ENCODE measurements at regions not wholly inside any gene's neighbourhood (a gene's known extent, or its start where the extent isn't known, plus 50 kb on each side); places are given as distances from the start of the nearest gene placed in this dataset.
"Not testable (repeated sequence)": the region's sequence is repeated elsewhere in the genome, so short reads cannot be mapped to it uniquely, and the experiment has no call there.

DNA sequence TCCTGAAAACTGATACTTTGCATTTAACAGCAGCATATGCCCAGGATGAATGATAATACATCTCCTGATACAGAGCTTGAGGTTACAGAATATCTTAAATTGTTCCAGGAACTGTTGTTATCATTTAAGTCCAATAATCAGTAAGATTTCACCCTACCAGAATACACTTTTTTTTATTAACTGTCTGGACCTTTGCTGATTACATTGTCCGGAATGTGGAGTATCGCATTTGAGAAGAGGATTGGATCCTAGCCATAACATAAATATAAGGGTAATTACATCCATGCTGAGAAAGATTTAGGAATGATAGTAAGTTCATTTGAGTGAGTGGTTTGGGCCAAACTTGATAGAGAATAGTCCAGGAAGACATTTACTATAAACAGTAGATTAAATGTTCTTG is 112.2 kb upstream of the FBXO28 start:
- TF ChIP-seq, protein P1, sequence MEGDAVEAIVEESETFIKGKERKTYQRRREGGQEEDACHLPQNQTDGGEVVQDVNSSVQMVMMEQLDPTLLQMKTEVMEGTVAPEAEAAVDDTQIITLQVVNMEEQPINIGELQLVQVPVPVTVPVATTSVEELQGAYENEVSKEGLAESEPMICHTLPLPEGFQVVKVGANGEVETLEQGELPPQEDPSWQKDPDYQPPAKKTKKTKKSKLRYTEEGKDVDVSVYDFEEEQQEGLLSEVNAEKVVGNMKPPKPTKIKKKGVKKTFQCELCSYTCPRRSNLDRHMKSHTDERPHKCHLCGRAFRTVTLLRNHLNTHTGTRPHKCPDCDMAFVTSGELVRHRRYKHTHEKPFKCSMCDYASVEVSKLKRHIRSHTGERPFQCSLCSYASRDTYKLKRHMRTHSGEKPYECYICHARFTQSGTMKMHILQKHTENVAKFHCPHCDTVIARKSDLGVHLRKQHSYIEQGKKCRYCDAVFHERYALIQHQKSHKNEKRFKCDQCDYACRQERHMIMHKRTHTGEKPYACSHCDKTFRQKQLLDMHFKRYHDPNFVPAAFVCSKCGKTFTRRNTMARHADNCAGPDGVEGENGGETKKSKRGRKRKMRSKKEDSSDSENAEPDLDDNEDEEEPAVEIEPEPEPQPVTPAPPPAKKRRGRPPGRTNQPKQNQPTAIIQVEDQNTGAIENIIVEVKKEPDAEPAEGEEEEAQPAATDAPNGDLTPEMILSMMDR (conservative IDR thresholded peaks at IDR 0.05) = not testable (repeated sequence)
- not testable (repeated sequence) for TF ChIP-seq ZFX (IDR thresholded peaks at IDR 0.05)

Measured in C4-2B (cell line).